ENCODE measurements at regions not wholly inside any gene's neighbourhood (a gene's known extent, or its start where the extent isn't known, plus 50 kb on each side); places are given as distances from the start of the nearest gene placed in this dataset.

DNA sequence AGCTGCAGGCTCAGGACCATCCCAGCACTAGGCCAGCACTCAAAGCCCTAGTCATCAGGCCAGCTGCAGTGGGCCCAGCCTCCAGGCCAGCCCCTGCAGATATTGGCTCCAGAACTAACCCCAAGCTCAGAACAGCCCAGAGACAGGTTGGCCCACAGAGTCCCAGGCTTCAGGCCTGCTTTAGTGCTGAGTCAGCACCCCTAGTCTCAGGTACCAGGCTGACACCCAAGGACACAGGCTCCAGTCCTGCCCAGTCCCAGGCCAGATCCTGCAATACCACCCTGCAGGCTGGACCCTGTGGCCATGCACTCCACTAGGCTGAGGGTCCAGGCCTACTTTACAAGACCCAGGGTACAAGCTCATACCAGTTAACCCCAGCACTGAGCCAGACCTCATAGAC, 234.4 kb upstream of the GPRIN3 start:
- DNase-seq = no peak

DNA sequence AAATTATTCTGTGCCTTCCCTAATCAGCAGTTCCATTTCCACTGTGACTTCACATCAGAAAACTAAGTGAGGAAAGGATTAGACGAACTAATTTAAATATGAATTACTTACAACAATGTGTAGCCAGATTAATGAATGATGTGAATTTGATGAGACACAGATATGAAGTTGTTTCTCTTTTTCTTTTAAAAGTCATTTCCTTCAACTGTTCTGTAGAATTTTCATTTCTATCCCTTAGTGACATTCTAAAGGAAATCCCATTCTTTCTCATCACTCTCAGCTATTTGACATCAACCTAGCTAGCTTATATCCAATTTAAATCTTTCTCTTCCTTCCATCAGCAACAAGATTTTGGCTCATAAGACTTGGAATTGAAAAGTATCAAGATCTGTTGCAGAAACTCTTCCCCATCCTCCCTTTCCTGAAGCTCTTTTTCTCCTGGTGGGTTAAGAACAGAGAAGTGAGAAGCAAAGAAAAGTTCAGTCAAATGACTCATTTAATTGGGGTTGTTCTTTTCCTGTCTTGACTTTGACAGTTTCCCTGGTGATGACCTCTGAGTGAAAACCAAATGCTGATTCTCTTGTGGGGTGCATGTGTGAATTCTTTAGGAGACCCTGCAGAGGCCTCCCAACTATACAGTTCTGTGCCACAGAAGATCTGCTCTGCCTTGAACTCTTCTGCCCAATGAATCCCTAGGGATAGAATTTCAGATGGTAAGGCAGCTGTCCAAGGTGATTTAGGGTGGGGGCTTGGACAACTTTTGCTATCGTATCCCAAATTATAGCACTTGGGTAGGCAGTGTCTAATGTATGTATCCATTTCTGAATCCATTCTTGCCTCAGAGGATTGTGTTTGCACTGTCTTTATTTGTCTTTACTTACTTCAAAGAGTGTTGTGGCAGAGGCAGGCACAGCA, 232.5 kb upstream of the GPRIN3 start:
- DNase-seq = no peak

DNA sequence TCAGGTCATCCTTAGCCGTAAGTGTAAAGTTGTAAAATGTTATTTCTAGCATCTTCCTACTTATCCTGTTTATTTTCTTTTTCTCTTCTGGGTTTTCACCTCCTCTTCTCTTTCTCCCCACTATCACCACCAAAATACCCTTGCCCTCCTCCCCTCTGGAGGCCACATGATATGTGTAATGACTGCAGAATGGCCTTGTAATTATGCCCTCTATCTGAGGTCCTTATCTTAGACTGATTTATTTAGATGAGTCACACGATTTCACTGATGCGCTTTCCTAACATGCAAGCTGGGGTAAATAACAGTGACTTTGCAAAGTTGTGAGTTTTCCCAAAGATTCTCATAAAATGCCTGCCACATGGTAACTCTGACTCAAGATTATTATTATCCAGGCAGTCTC, 231.8 kb upstream of the GPRIN3 start:
- DNase-seq = no peak

DNA sequence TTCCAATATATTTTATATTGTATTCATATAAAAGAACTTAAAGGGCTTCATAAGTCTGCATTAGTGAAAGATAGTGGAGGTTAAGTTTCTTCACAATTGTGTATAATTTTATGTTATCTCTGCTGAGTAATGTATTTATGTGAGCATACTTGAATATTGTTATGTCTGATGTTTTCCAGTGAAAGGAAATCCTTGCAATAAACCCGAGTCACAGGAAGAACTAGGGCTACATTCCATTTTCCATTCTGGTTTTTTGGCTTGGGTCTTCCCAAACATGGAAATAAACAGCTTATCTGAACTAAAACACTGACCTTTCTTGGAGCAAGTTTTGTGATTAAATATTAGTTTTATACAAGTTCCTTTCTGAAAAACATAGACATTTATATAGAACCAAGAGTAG, 231.3 kb upstream of the GPRIN3 start:
- no peak for DNase-seq

DNA sequence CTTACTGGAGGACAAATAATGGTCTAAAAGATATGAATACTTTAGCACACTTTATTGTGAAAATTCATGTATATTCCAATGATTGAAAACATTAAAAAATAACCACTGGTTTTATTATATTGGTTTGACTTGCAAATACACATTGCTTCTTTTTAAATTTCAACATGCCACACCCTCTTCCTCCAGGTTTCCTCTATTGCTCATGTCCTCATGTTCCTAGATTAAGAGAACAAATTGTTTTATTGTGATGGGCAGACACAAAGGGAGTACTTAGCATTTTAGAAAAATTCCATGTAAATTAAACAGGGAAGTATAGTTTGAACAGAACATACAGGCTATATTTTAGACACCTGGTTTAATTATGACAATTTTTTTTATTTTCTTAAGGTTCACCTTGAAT, 230.6 kb upstream of the GPRIN3 start:
- no peak for DNase-seq

DNA sequence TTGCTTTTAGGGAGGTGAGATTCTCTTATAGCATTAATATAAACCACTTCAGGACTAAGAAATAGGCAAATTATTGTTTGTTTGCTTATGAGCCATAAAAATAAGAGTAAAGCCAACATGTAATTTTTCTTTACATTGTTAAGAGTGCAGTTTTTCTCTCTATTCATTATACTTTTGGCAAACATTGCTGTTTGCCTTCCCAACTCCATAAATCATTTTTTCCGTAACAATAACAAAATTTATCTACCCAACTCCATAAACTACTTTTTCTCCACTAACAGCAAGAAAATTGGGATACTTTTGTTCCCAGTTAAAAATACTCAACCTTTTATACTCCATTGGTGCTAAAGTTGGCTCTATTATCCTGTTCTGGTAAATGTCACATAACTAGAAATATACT, 229.7 kb upstream of the GPRIN3 start:
- DNase-seq = no peak

DNA sequence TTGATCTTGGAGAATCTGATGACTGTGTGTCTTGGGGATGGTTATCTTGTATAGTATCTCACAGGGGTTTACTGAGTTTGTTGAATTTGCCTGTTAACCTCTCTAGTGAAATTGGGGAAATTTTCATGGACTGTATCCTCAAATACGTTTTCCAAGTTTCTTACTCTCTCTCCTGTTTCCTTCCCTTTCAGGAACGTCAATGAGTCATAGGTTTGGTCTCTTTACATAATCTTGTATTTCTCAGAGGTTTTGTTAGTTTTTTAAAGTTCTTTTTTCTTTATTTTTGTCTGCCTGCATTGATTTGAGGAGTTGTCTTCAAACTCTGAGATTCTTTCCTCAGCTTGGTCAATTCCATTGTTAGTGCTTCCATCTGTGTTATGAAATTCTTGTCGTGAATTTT, 227.7 kb upstream of the GPRIN3 start:
- no peak for DNase-seq

DNA sequence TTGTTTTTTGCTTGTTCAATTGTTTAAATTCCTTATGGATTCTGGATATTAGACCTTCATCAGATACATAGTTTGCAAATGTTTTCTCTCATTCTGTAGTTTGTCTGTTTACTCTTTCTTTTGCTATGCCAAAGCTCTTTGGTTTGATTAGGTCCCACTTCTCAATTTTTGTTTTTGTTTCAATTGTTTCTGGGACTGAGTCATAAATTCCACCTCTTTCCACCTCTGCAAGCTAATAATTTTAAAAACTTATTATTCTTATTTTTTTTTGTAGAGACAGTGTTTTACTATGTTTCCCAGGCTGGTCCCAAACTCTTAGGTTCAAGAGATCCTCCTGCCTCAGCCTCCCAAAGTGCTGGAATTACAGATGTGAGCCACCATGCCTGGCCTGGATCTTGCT, 226.8 kb upstream of the GPRIN3 start:
- no peak for DNase-seq

DNA sequence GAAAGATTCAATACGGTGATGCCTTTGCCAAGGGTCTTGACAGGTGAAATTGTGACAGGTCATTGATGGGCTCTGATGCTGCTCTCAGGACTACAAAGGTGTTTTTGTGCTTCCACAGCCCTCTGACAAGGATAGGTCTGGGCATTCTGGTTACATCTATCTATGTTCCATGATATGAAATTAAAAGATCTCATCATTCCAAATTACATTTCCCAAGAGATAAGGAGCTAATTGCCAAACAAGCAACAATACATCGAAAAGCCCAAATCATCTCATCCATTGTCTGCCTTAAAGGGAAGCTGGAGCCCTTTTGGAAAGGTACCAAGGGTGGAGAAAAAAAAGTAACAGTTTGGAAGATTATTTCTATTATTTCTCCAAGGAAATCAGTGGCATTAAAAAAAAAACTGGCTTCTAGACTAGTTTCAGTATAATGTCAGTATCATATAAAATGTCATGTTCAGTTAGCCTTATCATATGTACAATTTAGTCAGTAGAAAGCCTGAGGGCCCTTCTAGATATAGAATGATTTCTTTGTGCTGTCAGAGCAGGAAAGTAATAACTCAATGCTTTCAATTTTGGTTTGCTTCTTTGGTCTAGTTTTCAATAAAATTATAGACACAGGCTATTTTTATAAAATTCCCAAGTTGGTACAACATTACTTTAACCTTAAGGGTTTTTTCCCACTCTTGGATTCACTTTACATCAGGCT, 224.5 kb upstream of the GPRIN3 start:
- no peak for DNase-seq

DNA sequence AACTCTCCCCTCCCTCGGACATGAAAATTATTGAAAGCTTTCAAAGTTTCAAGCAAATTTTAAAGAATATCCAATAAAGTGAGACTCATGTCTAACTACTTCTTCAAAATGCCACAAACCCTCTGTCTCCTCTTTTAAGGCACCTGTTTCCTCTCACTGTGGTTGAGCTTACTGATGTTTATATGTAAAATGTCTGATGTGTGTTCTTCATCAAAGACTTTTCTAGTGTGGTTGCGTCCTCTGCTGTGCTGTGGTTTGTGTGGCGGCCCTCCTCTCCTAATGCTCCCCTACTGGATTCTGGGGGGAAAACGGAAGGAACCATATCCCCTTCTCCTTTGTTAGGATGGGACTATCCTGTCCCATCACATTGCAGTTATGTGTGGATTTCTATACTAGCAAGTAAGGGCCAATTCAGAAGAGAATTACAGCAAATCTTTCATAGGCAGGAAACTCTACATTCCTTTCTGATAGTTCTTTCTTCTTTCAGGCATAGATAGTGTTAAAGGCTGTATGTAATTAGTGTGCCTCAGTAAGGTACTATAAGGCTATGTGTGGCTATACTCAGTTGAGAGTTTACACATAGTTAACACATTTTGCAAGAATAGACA, 221.0 kb upstream of the GPRIN3 start:
- no peak for DNase-seq

DNA sequence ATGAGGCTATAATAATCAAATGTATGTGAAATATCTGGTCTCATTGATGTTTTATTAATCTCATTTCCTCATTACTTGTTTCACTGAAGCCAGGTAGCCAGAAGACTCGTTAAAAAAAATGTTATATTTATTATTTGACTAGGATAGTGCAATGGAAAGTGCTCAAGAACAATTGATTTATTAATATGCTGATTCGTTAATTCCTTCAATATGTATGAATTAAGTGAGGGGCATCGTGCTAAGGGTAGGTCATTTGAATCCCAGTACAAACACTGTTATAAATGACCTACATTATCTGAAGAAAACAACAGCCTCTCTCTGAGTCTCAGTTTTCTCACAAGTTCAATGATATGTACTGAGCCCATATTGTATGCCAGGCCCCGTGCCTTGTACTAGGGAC, 214.2 kb upstream of the GPRIN3 start:
- DNase-seq = no peak

DNA sequence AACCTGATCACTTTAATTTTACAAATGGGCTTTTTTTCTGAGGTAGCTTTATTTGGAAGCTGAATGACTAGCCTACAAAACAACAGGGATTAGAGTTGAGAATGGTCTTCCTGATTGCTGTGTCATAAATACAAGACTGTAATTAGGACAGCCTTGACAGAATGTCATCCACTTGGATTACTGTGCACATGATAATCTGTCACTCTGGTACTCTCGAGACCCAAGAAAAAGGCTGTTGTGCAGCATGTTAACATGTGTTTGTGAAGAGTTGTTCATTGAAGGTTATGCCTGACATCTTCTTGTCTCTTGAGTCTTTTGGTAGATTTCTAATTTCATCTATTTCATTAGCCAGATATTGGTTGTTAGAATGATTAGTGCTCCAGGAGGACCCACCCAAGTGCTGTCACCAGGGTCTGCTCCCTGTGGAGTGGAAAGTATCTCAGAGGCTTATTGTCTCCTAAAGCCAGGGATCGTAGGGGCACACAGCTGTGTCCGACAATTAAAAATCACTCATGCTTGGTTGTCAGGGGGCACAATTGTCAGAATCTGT, 212.2 kb upstream of the GPRIN3 start:
- no peak for DNase-seq

DNA sequence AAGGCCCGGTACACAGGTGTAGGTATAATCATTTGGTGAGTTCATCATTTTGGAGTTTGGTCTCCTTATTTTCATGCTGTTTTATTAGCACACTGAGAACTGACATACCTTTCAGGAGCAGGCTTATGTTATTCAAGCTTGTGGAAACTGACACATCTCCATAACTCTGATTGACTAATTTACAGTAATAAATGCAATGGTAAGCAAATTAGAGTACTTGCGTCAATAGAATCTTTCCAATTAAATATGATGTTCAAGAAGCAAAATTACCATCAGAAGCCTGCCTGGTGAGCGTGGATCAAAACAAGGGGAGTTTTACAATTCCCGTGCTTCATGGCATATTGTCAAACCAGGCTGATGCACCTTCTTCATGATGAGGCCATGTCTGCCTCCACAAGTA, 210.7 kb upstream of the GPRIN3 start:
- no peak for DNase-seq

DNA sequence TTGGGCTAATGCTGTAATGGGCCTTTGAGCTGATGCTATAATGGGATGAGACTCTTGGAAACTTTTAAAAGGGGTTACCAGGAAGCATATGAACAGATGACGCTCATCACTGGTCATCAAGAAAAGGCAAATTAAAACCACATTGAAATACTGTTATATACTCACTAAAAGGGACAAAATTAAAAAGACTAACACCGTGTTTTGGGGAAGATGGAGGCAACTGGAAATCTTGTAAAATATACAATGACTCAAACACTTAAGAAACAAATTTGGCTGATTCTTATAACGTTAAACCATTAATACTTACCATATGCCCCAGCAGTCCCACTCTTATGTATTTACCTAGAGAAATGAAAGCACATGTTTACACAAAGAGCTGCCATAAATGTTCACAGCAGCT, 207.2 kb upstream of the GPRIN3 start:
- DNase-seq = no peak

DNA sequence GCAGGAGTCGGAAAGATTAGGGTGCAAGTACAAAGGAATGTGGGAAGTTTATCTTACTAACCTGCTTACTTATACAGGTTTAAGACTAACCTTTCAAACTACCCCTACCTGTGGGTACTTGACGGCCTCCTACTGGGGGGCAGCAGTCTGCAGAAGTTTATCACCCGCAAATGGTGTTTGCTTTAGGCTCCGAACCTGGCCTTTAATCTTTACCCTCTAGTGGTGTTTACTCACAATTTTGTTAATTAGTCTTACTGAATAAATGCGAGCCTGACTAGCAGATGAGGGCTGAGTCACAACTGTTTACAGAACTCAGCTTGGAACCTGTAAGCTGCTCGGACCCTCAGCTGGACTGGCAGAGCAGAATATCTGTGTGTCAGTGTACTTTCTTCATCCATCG, 204.2 kb upstream of the GPRIN3 start:
- DNase-seq = no peak

DNA sequence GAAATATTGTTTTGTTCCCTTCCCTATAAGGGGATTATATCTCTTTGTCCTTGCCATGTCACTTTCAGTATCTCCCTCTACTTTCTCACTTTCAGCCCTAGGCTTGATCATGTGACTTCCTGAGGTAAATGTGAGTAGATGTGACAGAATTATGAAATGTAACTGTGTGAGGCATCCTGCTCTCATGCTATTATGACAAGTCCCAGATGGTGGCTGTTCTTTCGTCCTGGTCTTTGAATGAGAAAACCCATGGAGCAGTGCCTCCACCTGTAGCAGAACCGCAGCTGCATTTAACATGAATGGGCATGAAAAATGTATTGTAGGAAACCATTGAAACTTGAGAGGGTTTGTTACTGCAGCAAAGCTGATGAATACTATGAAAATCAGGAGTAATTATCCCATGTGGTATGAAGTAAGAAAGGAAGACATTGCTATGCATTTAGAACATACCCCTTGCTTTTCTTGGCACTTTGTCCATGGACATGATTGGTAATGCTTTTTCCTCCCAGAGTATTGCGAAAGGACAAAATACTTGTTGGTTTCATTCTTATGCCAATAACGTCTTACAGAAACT, 202.2 kb upstream of the GPRIN3 start:
- no peak for DNase-seq

DNA sequence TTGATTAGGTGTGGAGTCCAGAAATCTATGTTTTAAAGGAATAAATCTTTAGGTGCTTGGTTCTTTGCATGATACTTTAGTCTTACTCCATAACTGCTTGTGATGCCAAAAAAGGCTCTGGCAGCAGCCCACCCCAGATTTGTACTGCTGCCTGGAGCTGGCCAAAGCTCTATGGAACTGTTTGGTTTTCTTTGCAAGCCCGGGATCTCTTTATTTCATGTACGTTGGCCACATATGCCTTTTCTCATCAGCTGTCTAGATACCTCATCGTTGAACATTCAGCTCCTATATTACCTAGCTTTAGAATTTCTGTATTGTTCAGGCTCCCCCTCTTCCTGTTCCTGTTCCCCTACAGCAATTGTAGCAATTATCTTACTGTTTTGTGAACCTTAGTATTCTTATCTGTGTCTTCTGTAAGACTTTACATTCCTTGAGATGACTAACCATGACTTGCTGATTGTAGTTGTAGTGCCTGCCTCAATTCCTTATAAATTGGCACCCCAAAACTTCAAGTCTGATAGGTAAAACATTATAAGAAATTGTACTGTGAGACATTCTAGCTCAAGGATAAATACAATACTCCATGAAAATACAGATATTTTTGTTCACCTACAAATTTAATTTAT, 199.4 kb upstream of the GPRIN3 start:
- DNase-seq = no peak

DNA sequence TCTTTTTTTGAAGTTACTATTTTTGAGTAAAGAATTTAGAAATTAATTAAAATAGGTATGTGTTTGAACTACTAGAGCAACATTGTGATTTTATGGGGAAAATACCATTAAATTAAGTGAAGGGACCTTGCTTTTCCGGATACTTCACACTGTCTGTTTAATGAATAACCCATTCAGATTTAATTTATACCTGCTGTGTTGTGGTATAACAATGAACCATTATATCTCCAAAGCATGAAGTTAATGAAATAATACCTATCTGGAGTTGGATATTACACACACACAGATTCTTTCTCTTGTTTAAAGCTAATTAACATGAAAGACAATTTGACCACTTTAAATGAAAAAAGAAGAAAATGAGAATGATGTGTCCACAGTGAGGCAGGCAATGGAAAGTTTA, 195.0 kb upstream of the GPRIN3 start:
- no peak for DNase-seq

DNA sequence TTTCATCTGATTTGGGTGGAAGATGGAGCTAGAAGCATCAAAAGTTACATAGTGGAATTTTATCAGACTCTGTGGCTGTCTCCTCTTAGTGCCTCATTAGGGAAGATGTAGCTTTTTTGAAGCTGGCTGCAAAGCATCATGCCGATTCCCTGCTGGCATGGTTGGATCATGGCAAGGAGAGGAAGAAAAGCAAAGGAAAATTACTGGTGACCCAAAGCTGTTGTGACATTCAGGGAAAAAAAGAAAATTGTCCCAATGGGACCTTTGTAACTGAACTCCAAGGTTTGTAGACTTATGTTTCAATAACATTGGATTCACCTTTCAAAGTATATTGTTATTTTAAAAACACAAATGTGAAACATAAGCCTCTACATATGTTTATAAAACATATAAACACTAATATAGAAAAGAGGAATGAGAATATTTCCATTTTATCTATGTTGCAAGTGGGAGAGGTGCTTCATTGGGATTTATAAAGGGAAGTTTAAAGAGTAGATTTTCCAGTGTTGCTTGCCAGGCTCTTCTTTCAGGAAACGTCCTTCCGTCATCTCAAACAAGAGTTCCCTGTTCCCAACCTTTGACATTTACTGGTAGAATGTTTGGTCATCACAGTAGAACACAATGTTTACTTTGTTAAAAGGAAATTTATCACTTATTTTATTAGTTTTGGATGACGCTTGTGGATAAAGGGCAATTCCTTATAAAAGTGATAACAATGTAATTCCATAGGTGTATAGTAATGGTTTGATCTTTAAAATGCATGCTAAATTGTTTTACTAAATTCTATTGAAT, 190.1 kb upstream of the GPRIN3 start:
- no peak for DNase-seq

DNA sequence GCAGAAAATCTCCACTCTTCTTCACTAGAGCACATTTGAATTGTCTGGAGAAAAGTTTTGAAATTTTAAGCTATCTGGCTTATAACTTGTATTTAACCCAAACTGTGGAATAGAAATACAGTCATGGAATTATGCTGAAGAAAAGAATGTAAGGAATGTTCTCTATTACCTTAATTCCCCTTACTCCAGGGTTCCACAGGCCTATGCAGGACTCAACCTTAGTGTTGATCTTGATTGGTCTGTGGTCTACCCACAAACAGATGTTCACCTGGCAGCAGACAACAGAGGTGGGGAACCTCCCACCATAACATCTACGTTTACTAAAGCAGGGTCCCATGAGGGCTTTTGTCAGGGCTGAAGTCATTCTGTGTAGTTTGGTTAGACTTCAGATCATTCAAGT, 189.3 kb upstream of the GPRIN3 start:
- no peak for DNase-seq

DNA sequence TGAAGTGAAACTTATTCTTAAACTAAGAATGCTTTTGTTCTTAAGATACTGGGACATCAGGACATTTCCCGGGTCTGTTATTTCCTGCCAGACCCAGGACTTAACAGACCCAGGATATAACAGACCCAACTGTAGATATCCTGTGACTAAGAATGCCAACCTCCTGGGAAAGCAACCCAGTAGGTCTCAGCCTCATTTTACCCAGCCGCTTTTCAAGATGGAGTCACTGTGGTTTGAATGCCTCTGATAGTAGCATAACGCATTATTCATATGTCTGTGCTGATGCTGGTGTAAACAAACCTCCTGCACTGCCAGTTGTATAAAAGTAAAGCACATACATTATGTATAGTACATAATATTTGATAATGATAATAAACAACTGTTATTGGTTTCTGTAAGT, 185.8 kb upstream of the GPRIN3 start:
- no peak for DNase-seq

DNA sequence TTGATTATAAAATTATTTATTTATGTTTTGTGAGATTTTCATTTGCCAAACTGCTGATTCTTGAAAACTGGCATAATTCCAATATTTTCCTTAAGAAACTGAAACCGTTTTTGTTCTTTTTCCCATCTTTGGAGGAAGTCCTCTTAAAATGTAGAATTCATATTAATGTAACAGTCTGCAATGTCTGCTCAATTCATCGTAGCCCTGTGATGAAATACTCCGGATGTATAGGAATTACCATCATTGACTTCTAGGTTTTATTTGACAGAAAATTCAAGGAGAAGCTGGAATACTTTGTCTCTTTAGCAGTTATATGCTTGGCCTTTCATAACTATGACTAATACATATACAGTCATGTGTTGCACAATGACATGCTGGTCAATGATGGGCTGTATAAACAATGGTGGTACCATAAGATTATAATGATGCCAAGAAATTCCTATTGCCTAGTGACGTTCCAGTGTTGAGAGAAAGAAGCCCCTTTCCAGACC, 185.0 kb upstream of the GPRIN3 start:
- no peak for DNase-seq

Data from SHP77 (cell line).